NB4 (cell line): ENCODE measurements at regions not wholly inside any gene's neighbourhood (a gene's known extent, or its start where the extent isn't known, plus 50 kb on each side); places are given as distances from the start of the nearest gene placed in this dataset.

Experiments
- POLR2A ChIP-seq: IDR thresholded peaks from 2 replicates; pipeline ENCODE4 v1.6.1; 2011; ENCODE audit warnings: mild to moderate bottlenecking; ENCODE audit not compliant: insufficient read length; ENCODE audit errors: extremely low read depth
- TF ChIP-seq, protein P1 (sequence below): IDR thresholded peaks from one replicate; pipeline ENCODE4 v1.5.1; 2012; ENCODE audit warnings: low read depth, low read length
- TF ChIP-seq, protein P2 (sequence below): IDR thresholded peaks from 2 replicates; pipeline ENCODE4 v1.6.1; 2011; ENCODE audit warnings: low read depth, low read length

DNA sequence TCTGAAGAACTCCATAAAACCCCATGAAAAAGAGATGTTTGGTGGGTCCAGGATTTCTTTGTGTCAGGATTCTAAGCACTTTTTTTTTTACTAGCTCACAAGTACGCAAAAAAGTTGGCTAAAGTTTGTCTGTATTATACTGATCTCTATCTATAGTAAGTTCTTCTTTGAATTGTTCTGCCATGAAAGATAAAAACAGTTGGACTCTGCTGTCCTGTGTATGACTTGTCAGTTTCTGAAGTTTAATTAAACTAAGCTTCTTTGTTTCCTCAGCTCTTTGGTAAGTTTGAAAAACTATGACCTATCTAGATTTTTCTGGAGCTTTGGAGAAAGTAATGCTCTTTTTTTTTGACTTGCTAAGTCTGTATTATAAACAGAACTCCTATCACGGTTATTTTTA, 812.2 kb upstream of the LUZP2 start:
- TF ChIP-seq, protein P1, sequence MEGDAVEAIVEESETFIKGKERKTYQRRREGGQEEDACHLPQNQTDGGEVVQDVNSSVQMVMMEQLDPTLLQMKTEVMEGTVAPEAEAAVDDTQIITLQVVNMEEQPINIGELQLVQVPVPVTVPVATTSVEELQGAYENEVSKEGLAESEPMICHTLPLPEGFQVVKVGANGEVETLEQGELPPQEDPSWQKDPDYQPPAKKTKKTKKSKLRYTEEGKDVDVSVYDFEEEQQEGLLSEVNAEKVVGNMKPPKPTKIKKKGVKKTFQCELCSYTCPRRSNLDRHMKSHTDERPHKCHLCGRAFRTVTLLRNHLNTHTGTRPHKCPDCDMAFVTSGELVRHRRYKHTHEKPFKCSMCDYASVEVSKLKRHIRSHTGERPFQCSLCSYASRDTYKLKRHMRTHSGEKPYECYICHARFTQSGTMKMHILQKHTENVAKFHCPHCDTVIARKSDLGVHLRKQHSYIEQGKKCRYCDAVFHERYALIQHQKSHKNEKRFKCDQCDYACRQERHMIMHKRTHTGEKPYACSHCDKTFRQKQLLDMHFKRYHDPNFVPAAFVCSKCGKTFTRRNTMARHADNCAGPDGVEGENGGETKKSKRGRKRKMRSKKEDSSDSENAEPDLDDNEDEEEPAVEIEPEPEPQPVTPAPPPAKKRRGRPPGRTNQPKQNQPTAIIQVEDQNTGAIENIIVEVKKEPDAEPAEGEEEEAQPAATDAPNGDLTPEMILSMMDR, result no peak
- TF ChIP-seq POLR2A, result no peak
- TF ChIP-seq, protein P2, sequence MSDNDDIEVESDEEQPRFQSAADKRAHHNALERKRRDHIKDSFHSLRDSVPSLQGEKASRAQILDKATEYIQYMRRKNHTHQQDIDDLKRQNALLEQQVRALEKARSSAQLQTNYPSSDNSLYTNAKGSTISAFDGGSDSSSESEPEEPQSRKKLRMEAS, result no peak
